PC-9 (cell line): ENCODE measurements at regions not wholly inside any gene's neighbourhood (a gene's known extent, or its start where the extent isn't known, plus 50 kb on each side); places are given as distances from the start of the nearest gene placed in this dataset.

Source experiments
- BruUV-seq: library from RNA; stranded (reverse); fragments of 400-500 nt; replicated peaks from 2 replicates; lab custom pipeline; 2021; lab: Mats Ljungman, UMichigan
- CTCF ChIA-PET: fragments of 300-600 bp; sonication (Branson Sonifier 250); formaldehyde crosslinking; loops from one replicate; lab custom pipeline; 2022; ENCODE audit warnings: antibody characterized with exemption; lab: Charles Lee
- POLR2A ChIA-PET: fragments of 300-600 bp; sonication (Branson Sonifier 250); formaldehyde crosslinking; loops from one replicate; lab custom pipeline; 2022; ENCODE audit warnings: antibody characterized with exemption; ENCODE audit not compliant: unreplicated experiment; lab: Charles Lee
- DNase-seq, 2 experiments: peaks; one replicate each; pipeline versions ENCODE4 v3.0.0 to v3.0.0-alpha.2; 2015 to 2022; ENCODE audit warnings: mixed read lengths in 1 of 2
- H2AFZ ChIP-seq: fragments of 200-600 bp; sonication (generic); 2 replicates; pipeline ENCODE4 v1.8.1; 2017; ENCODE audit warnings: antibody characterized with exemption
- H3F3A ChIP-seq: fragments of 200-600 bp; sonication (generic); 2 replicates; pipeline ENCODE4 v1.8.1; 2017; ENCODE audit warnings: antibody characterized with exemption, mild to moderate bottlenecking, low read depth; ENCODE audit not compliant: insufficient read depth
- H3K27ac ChIP-seq: fragments of 200-600 bp; sonication (generic); 2 replicates; pipeline ENCODE4 v1.6.1; 2016; ENCODE audit warnings: mixed run types
- H3K27me3 ChIP-seq: fragments of 200-600 bp; sonication (generic); 2 replicates; pipeline ENCODE4 v1.6.1; 2016; ENCODE audit warnings: low read depth, mixed run types; ENCODE audit not compliant: insufficient read depth
- H3K36me3 ChIP-seq: fragments of 200-600 bp; sonication (generic); 2 replicates; pipeline ENCODE4 v1.6.1; 2016; ENCODE audit warnings: low read depth, mixed run types
- H3K4me1 ChIP-seq: fragments of 200-600 bp; sonication (generic); replicated peaks from 2 replicates; pipeline ENCODE4 v1.6.1; 2016; ENCODE audit warnings: mixed run types; ENCODE audit not compliant: insufficient read depth
- H3K4me2 ChIP-seq: fragments of 200-600 bp; sonication (generic); 2 replicates; pipeline ENCODE4 v1.6.1; 2017; ENCODE audit warnings: mixed run types
- H3K4me3 ChIP-seq: fragments of 200-600 bp; sonication (generic); 2 replicates; pipeline ENCODE4 v1.6.1; 2016; ENCODE audit warnings: mixed run types
- H3K79me2 ChIP-seq: fragments of 200-600 bp; sonication (generic); 2 replicates; pipeline ENCODE4 v1.6.1; 2017; ENCODE audit warnings: low read depth, mixed run types
- H3K9me2 ChIP-seq: fragments of 200-600 bp; sonication (generic); 2 replicates; pipeline ENCODE4 v1.8.1; 2017; ENCODE audit warnings: mild to moderate bottlenecking; ENCODE audit not compliant: insufficient read depth
- H3K9me3 ChIP-seq: fragments of 200-600 bp; sonication (generic); 2 replicates; pipeline ENCODE4 v1.8.1; 2016; ENCODE audit warnings: low read depth; ENCODE audit not compliant: insufficient read depth
- H4K20me1 ChIP-seq: fragments of 200-600 bp; sonication (generic); 2 replicates; pipeline ENCODE4 v1.8.1; 2017; ENCODE audit not compliant: insufficient read depth
- CTCF ChIP-seq: fragments of 200-600 bp; sonication (generic); conservative IDR thresholded peaks from 2 replicates; pipeline ENCODE4 v1.6.1; 2017; ENCODE audit warnings: mixed run types, antibody characterized with exemption, mild to moderate bottlenecking, moderate library complexity
- EZH2 ChIP-seq: fragments of 200-600 bp; sonication (generic); IDR thresholded peaks from 2 replicates; pipeline ENCODE4 v1.8.0; 2017; ENCODE audit warnings: antibody characterized with exemption, low read depth
- intact Hi-C: fragments of 100-400 bp; cut with micrococcal nuclease; formaldehyde crosslinking; loops from one replicate; pipeline ENCODE4 v1.10.0; 2022; ENCODE audit not compliant: unreplicated experiment

DNA sequence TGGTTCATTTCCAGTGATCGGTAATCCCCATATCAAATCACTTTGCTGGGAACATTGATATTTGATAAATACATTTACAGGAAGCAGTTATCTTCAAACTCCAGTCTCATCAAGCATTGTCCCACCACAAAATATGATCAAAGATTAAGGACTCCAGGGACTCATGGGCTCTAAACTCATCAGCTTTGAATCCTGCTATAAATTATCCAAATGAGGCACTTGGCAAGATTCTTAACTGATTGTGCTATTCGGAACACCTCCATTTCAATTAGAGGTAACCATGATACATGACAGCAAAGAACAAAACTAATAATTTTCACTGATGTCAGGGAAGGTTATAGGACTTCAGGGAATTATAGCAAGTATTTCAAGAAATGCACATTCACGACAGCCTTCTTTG, 1088.1 kb upstream of the PIK3C3 start:
- POLR2A ChIA-PET: no interaction called here
- H4K20me1 ChIP-seq: no peaks in the 10 kb centered on the region
- no TSS peak for BruUV-seq
- no peak overlapping the region for H3K4me3 ChIP-seq
- H3K9me2 ChIP-seq: no peaks in the 10 kb centered on the region
- DNase-seq: no peak
- no peaks in the 10 kb centered on the region for H3K27me3 ChIP-seq
- TF ChIP-seq EZH2 (no peak), CTCF (no peak)
- CTCF ChIA-PET: no interaction called here
- no peak overlapping the region for H2AFZ ChIP-seq
- H3K36me3 ChIP-seq: no peaks in the 10 kb centered on the region
- peaks cover 17% of the 10 kb centered on the region for H3K4me1 ChIP-seq
- no peaks in the 10 kb centered on the region for H3K9me3 ChIP-seq
- intact Hi-C loops: loop anchor here (5.0 kb wide), 1 partner anchor 205 kb away; no protein-coding TSS in a partner anchor
- peaks cover 5% of the 10 kb centered on the region; the same call in 1 of the 2 replicates for H3F3A ChIP-seq
- peak overlapping the region; percentile 93 for H3K27ac ChIP-seq
- no peaks in the 10 kb centered on the region for H3K79me2 ChIP-seq
- peak overlapping the region; percentile 49; the same call in 1 of the 2 replicates for H3K4me2 ChIP-seq

- Histone ChIP-seq H3K4me2 (no peak overlapping the region), H3K4me3 (no peak overlapping the region), H3K27me3 (no peaks in the 10 kb centered on the region), H3K9me2 (no peaks in the 10 kb centered on the region), H3K79me2 (no peaks in the 10 kb centered on the region), H2AFZ (no peak overlapping the region), H3F3A (peaks cover 5% of the 10 kb centered on the region; the same call in 1 of the 2 replicates), H3K36me3 (no peaks in the 10 kb centered on the region), H4K20me1 (no peaks in the 10 kb centered on the region), H3K27ac (no peak overlapping the region), H3K9me3 (no peaks in the 10 kb centered on the region), H3K4me1 (peaks cover 17% of the 10 kb centered on the region)
- DNase-seq: no peak
- ChIA-PET POLR2A (no interaction called here), CTCF (no interaction called here)
- intact Hi-C loops: loop anchor here (5.0 kb wide), 1 partner anchor 206 kb away; no protein-coding TSS in a partner anchor
- TF ChIP-seq CTCF (no peak), EZH2 (no peak)
- no TSS peak for BruUV-seq
These were observed 1088.9 kb upstream of the PIK3C3 start for GRCh38 chr18:40866013-40866645.

GRCh38 chr18:40864846-40865245, 1090.2 kb upstream of the PIK3C3 start:
- no TSS peak for BruUV-seq
- DNase-seq: no peak
- Histone ChIP-seq H3K4me1 (peaks cover 17% of the 10 kb centered on the region), H3F3A (peaks cover 5% of the 10 kb centered on the region; the same call in 1 of the 2 replicates), H4K20me1 (no peaks in the 10 kb centered on the region), H3K9me2 (no peaks in the 10 kb centered on the region), H3K9me3 (no peaks in the 10 kb centered on the region), H3K27me3 (no peaks in the 10 kb centered on the region), H3K4me3 (no peak overlapping the region), H3K36me3 (no peaks in the 10 kb centered on the region), H3K79me2 (no peaks in the 10 kb centered on the region), H3K27ac (no peak overlapping the region), H3K4me2 (no peak overlapping the region), H2AFZ (no peak overlapping the region)
- POLR2A ChIA-PET: no interaction called here
- TF ChIP-seq EZH2 (no peak), CTCF (no peak)
- intact Hi-C loops: loop anchor here (5.0 kb wide), 1 partner anchor 207 kb away; no protein-coding TSS in a partner anchor
- CTCF ChIA-PET: no interaction called here
